OCI-LY1 (cell line): ENCODE measurements at regions not wholly inside any gene's neighbourhood (a gene's known extent, or its start where the extent isn't known, plus 50 kb on each side); places are given as distances from the start of the nearest gene placed in this dataset.
"Not testable (repeated sequence)": the region's sequence is repeated elsewhere in the genome, so short reads cannot be mapped to it uniquely, and the experiment has no call there.

Experiments
- H2AFZ ChIP-seq: fragments of 200-600 bp; sonication (generic), shearing (Covaris generic); 2 replicates; pipeline ENCODE4 v1.6.0; 2014; ENCODE audit warnings: antibody characterized with exemption, mild to moderate bottlenecking, low read length
- H3F3A ChIP-seq: fragments of 200-600 bp; sonication (generic), shearing (Covaris generic); 2 replicates; pipeline ENCODE4 v1.6.0; 2014; ENCODE audit warnings: mild to moderate bottlenecking, antibody characterized with exemption, low read length, moderate library complexity; ENCODE audit not compliant: insufficient read depth
- H3K27ac ChIP-seq: fragments of 200-600 bp; sonication (generic); 2 replicates; pipeline ENCODE4 v1.5.1; 2014; ENCODE audit warnings: low read length, mixed run types, mild to moderate bottlenecking, low read depth; ENCODE audit not compliant: poor library complexity, severe bottlenecking
- H3K27me3 ChIP-seq: fragments of 200-600 bp; sonication (generic); 2 replicates; pipeline ENCODE4 v1.6.0; 2014; ENCODE audit warnings: antibody characterized with exemption, mild to moderate bottlenecking, low read length, moderate library complexity; ENCODE audit not compliant: insufficient read depth
- H3K36me3 ChIP-seq: fragments of 200-600 bp; sonication (generic); 2 replicates; pipeline ENCODE4 v1.6.1; 2014; ENCODE audit warnings: mild to moderate bottlenecking, antibody characterized with exemption, low read length, moderate library complexity, mixed read lengths; ENCODE audit not compliant: insufficient read depth
- H3K4me1 ChIP-seq: fragments of 200-600 bp; sonication (generic); 2 replicates; pipeline ENCODE4 v1.5.1; 2014; ENCODE audit warnings: mild to moderate bottlenecking, low read length, moderate library complexity; ENCODE audit not compliant: insufficient read depth, severe bottlenecking
- H3K4me2 ChIP-seq: fragments of 200-600 bp; sonication (generic), shearing (Covaris generic); 2 replicates; pipeline ENCODE4 v1.6.1; 2014; ENCODE audit warnings: low read length
- H3K4me3 ChIP-seq: fragments of 200-600 bp; sonication (generic); 2 replicates; pipeline ENCODE4 v1.5.1; 2014; ENCODE audit warnings: low read length, low read depth, mild to moderate bottlenecking, mixed read lengths; ENCODE audit not compliant: poor library complexity, severe bottlenecking
- H3K79me2 ChIP-seq: fragments of 200-600 bp; shearing (Covaris generic); 2 replicates; pipeline ENCODE4 v1.6.1; 2016; ENCODE audit warnings: mixed run types, low read length, mixed read lengths; ENCODE audit not compliant: insufficient read depth
- H3K9ac ChIP-seq: fragments of 200-600 bp; sonication (generic), shearing (Covaris generic); 2 replicates; pipeline ENCODE4 v1.6.1; 2014; ENCODE audit warnings: mild to moderate bottlenecking, low read length, mixed read lengths
- H3K9me2 ChIP-seq: fragments of 200-600 bp; sonication (generic), shearing (Covaris generic); 2 replicates; pipeline ENCODE4 v1.6.1; 2014; ENCODE audit warnings: low read depth, mild to moderate bottlenecking, low read length, mixed read lengths
- H3K9me3 ChIP-seq: fragments of 200-600 bp; shearing (Covaris generic); 2 replicates; pipeline ENCODE4 v1.6.1; 2014; ENCODE audit warnings: low read length, mixed read lengths
- H4K20me1 ChIP-seq: fragments of 200-600 bp; sonication (generic), shearing (Covaris generic); 2 replicates; pipeline ENCODE4 v1.6.0; 2016; ENCODE audit warnings: mild to moderate bottlenecking, low read length; ENCODE audit not compliant: insufficient read depth
- EZH2 ChIP-seq: fragments of 200-600 bp; sonication (generic), shearing (Covaris generic); IDR thresholded peaks from 2 replicates; pipeline ENCODE4 v1.8.0; 2017; ENCODE audit warnings: borderline replicate concordance, mixed run types, mild to moderate bottlenecking, antibody characterized with exemption, low read length, moderate library complexity, mixed read lengths
- TF ChIP-seq, protein P1 (sequence below): fragments of 200-600 bp; sonication (generic), shearing (Covaris generic); IDR thresholded peaks from 2 replicates; pipeline ENCODE4 v1.5.1; 2017; ENCODE audit warnings: mild to moderate bottlenecking, antibody characterized with exemption, low read length, moderate library complexity, mixed read lengths

DNA sequence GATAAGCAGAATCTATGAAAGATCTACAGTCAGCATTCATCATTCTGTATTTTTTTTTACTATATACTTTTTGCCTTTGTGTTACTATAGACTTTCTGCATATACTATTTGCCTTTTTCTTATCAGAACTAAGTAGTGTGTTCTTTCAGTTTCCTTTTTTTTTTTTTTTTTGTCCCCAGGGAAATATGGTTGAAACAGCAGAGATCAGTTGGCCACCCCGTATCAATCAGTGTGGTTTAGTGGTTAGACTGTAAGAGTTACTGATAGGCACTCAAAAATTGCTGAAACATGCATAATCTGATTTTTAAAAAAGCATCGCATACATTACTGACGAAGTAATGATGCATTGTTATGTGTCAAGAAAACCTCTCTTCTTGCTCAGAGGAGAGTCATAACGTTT, 990.8 kb upstream of the EDIL3 start:
- Histone ChIP-seq H3K79me2 (no peaks in the 10 kb centered on the region), H3K27me3 (no peaks in the 10 kb centered on the region), H3K4me1 (no peaks in the 10 kb centered on the region), H3K9me2 (no peaks in the 10 kb centered on the region), H3K4me2 (no peak overlapping the region), H3K9me3 (no peaks in the 10 kb centered on the region), H3F3A (no peaks in the 10 kb centered on the region), H3K36me3 (no peaks in the 10 kb centered on the region), H3K9ac (no peak overlapping the region), H2AFZ (no peak overlapping the region), H4K20me1 (no peaks in the 10 kb centered on the region), H3K27ac (no peak overlapping the region), H3K4me3 (no peak overlapping the region)
- TF ChIP-seq EZH2 = no peak
- TF ChIP-seq, protein P1, sequence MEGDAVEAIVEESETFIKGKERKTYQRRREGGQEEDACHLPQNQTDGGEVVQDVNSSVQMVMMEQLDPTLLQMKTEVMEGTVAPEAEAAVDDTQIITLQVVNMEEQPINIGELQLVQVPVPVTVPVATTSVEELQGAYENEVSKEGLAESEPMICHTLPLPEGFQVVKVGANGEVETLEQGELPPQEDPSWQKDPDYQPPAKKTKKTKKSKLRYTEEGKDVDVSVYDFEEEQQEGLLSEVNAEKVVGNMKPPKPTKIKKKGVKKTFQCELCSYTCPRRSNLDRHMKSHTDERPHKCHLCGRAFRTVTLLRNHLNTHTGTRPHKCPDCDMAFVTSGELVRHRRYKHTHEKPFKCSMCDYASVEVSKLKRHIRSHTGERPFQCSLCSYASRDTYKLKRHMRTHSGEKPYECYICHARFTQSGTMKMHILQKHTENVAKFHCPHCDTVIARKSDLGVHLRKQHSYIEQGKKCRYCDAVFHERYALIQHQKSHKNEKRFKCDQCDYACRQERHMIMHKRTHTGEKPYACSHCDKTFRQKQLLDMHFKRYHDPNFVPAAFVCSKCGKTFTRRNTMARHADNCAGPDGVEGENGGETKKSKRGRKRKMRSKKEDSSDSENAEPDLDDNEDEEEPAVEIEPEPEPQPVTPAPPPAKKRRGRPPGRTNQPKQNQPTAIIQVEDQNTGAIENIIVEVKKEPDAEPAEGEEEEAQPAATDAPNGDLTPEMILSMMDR = no peak

DNA sequence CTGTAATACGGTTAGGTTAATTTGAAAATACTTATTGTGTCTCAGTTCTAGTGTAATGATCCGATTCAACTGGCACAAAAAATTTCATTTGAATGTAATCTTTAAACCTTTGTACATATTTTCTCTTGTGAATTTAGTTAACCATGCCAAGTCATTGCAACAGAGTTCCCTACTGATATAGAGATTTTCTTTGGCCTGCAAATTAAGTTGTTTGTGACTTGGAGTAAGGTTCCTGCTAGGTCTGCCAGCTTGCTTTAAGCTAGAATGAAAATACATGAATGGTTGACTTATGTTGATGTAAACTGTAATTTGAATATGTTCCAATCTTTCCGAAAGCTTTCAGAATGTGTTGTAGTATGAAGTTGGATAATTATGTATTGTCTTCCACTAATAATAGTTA, 1004.1 kb upstream of the EDIL3 start:
- no peak overlapping the region for H3K4me3 ChIP-seq
- H3K79me2 ChIP-seq = no peaks in the 10 kb centered on the region
- no peak overlapping the region for H3K27ac ChIP-seq
- H4K20me1 ChIP-seq = no peaks in the 10 kb centered on the region
- H3K9me2 ChIP-seq = no peaks in the 10 kb centered on the region
- H3F3A ChIP-seq = no peaks in the 10 kb centered on the region
- no peak overlapping the region for H3K4me2 ChIP-seq
- TF ChIP-seq, protein P1 = no peak
- TF ChIP-seq EZH2 = no peak
- H3K9ac ChIP-seq = no peak overlapping the region
- no peaks in the 10 kb centered on the region for H3K9me3 ChIP-seq
- no peaks in the 10 kb centered on the region for H3K36me3 ChIP-seq
- H2AFZ ChIP-seq = no peak overlapping the region
- no peaks in the 10 kb centered on the region for H3K4me1 ChIP-seq
- H3K27me3 ChIP-seq = no peaks in the 10 kb centered on the region

DNA sequence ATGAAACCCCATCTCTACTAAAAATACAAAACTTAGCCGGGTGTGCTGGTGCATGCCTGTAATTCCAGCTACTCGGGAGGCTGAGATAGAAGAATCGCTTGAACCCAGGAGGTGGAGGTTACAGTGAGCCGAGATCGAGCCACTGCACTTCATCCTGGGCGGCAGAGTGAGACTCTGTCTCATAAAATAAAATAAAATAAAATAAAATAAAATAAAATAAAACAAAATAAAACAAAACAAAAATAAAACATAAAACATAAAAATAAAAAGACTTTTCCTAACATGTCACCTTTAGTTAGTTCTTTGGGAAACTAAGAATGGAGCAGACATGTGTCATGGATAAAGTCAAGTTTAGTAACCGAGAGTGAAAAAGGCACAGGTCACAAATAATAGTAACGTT, 1007.6 kb upstream of the EDIL3 start:
- not testable (repeated sequence) for H3K27me3 ChIP-seq, H3K79me2 ChIP-seq, H3K4me1 ChIP-seq, H4K20me1 ChIP-seq, H3K27ac ChIP-seq, H3K36me3 ChIP-seq, H3K9ac ChIP-seq, H3K9me3 ChIP-seq, H3K4me3 ChIP-seq, H3K4me2 ChIP-seq, H3F3A ChIP-seq, H3K9me2 ChIP-seq, H2AFZ ChIP-seq

DNA sequence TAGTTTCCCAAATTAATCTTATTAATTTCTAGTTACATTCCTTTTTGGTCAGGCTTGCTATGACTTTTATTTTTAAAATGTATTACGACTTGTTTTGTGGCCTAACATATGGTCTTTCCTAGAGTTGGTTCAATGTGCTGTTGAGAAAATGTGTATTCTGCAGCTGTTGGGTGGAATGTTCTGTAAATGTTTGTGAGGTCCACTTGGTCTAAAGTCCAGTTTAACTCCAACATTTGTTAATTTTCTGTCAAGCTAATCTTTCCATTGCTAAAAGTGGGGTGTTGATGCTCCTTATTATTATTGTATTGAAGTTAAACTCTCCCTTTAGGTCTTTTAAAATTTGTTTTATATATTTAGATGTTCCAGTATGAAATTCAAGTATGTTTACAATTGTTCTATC, 1010.8 kb upstream of the EDIL3 start:
- Histone ChIP-seq H3K9ac (no peak overlapping the region), H3K4me2 (no peak overlapping the region), H3K79me2 (no peaks in the 10 kb centered on the region), H3K9me3 (no peaks in the 10 kb centered on the region), H3K27me3 (no peaks in the 10 kb centered on the region), H4K20me1 (no peaks in the 10 kb centered on the region), H3K4me3 (no peak overlapping the region), H3K4me1 (no peaks in the 10 kb centered on the region), H3K9me2 (no peaks in the 10 kb centered on the region), H3K27ac (no peak overlapping the region), H3F3A (no peaks in the 10 kb centered on the region), H2AFZ (no peak overlapping the region), H3K36me3 (no peaks in the 10 kb centered on the region)
- TF ChIP-seq, protein P1 = no peak
- no peak for TF ChIP-seq EZH2
